Liver (tissue), 8 donors: ENCODE measurements at regions not wholly inside any gene's neighbourhood (a gene's known extent, or its start where the extent isn't known, plus 50 kb on each side); places are given as distances from the start of the nearest gene placed in this dataset.

ENCODE experiments used
- DNase-seq: peaks from one replicate; pipeline ENCODE4 v3.0.0-alpha.2; 2017; ENCODE audit warnings: low spot score
- H3K27ac ChIP-seq, 2 donors: one replicate each; pipeline ENCODE4 v1.7.0; 2013; ENCODE audit warnings: inconsistent platforms in 2 of 2, low read length in 2 of 2, control low read depth in 1 of 2, low read depth in 1 of 2, mild to moderate bottlenecking in 1 of 2
- H3K27me3 ChIP-seq, 4 donors: one replicate each; pipeline versions ENCODE4 v1.6.1 to v1.7.0; 2013; ENCODE audit warnings: low read length in 3 of 4, inconsistent platforms in 1 of 4, mild to moderate bottlenecking in 1 of 4, moderate library complexity in 1 of 4; ENCODE audit not compliant: control insufficient read depth in 4 of 4, insufficient read depth in 4 of 4
- H3K36me3 ChIP-seq, 4 donors: one replicate each; pipeline versions ENCODE4 v1.6.1 to v1.7.0; 2013; ENCODE audit warnings: low read length in 3 of 4, mild to moderate bottlenecking in 3 of 4, low read depth in 1 of 4, moderate library complexity in 1 of 4; ENCODE audit not compliant: control insufficient read depth in 4 of 4, insufficient read depth in 3 of 4
- H3K4me1 ChIP-seq, 4 donors: one replicate each; pipeline versions ENCODE4 v1.6.1 to v1.7.0; 2013; ENCODE audit warnings: low read length in 3 of 4, mild to moderate bottlenecking in 3 of 4, moderate library complexity in 1 of 4; ENCODE audit not compliant: control insufficient read depth in 4 of 4, insufficient read depth in 4 of 4
- H3K4me3 ChIP-seq, 3 donors: one replicate each; pipeline versions ENCODE4 v1.6.1 to v1.7.0; 2013; ENCODE audit warnings: low read length in 3 of 3, control low read depth in 1 of 3, low read depth in 1 of 3, mild to moderate bottlenecking in 1 of 3
- H3K9ac ChIP-seq, 2 donors: one replicate each; pipeline ENCODE4 v1.7.0; 2013; ENCODE audit warnings: low read length in 2 of 2, mild to moderate bottlenecking in 2 of 2, moderate library complexity in 2 of 2, control low read depth in 1 of 2, low read depth in 1 of 2
- H3K9me3 ChIP-seq, 4 donors: one replicate each; pipeline versions ENCODE4 v1.6.1 to v1.7.0; 2013; ENCODE audit warnings: low read length in 3 of 4; ENCODE audit not compliant: control insufficient read depth in 4 of 4
- ATF3 ChIP-seq: IDR thresholded peaks from 2 replicates; pipeline ENCODE4 v1.6.1; 2016; ENCODE audit warnings: antibody characterized with exemption
- CTCF ChIP-seq: fragments of 150-350 bp; IDR thresholded peaks from 2 replicates; pipeline ENCODE4 v1.5.1; 2017; ENCODE audit warnings: improper control_type of control experiment, low read depth, low read length; ENCODE audit not compliant: missing input control
- EGR1 ChIP-seq, 2 donors: IDR thresholded peaks; 2 replicates each; pipeline ENCODE4 v1.6.1; 2016 to 2018; ENCODE audit warnings: antibody characterized with exemption in 2 of 2, low read depth in 2 of 2
- FOXA1 ChIP-seq: IDR thresholded peaks from 2 replicates; pipeline ENCODE4 v1.6.1; 2016; ENCODE audit warnings: antibody characterized with exemption
- FOXA2 ChIP-seq: IDR thresholded peaks from 2 replicates; pipeline ENCODE4 v1.6.1; 2016; ENCODE audit warnings: antibody characterized with exemption
- GABPA ChIP-seq, 2 donors: IDR thresholded peaks in 1 of 2; conservative IDR thresholded peaks in 1 of 2; 2 replicates each; pipeline ENCODE4 v1.6.1; 2016; ENCODE audit warnings: antibody characterized with exemption in 2 of 2, mild to moderate bottlenecking in 1 of 2, moderate library complexity in 1 of 2
- HNF4A ChIP-seq, 2 donors: conservative IDR thresholded peaks; 2 replicates each; pipeline ENCODE4 v1.6.1; 2016; ENCODE audit warnings: antibody characterized with exemption in 2 of 2, mild to moderate bottlenecking in 2 of 2
- HNF4G ChIP-seq: IDR thresholded peaks from 2 replicates; pipeline ENCODE4 v1.6.1; 2016; ENCODE audit warnings: antibody characterized with exemption
- JUND ChIP-seq, 2 donors: IDR thresholded peaks; 2 replicates each; pipeline ENCODE4 v1.6.1; 2016; ENCODE audit warnings: antibody characterized with exemption in 2 of 2
- MAX ChIP-seq: IDR thresholded peaks from 2 replicates; pipeline ENCODE4 v1.6.1; 2016; ENCODE audit warnings: antibody characterized with exemption
- NR2F2 ChIP-seq: IDR thresholded peaks from 2 replicates; pipeline ENCODE4 v1.6.1; 2016; ENCODE audit warnings: antibody characterized with exemption
- RAD21 ChIP-seq, 2 donors: IDR thresholded peaks; 2 replicates each; pipeline ENCODE4 v1.6.1; 2016; ENCODE audit warnings: antibody characterized with exemption in 2 of 2, mild to moderate bottlenecking in 2 of 2
- RXRA ChIP-seq, 2 donors: IDR thresholded peaks; 2 replicates each; pipeline ENCODE4 v1.6.1; 2017 to 2018; ENCODE audit warnings: antibody characterized with exemption in 2 of 2, mild to moderate bottlenecking in 1 of 2
- SP1 ChIP-seq: IDR thresholded peaks from 2 replicates; pipeline ENCODE4 v1.6.1; 2018; ENCODE audit warnings: antibody characterized with exemption, mild to moderate bottlenecking
- TAF1 ChIP-seq: conservative IDR thresholded peaks from 2 replicates; pipeline ENCODE4 v1.6.1; 2016; ENCODE audit warnings: antibody characterized with exemption, mild to moderate bottlenecking
- YY1 ChIP-seq: IDR thresholded peaks from 2 replicates; pipeline ENCODE4 v1.6.1; 2016; ENCODE audit warnings: antibody characterized with exemption, mild to moderate bottlenecking
- ZBTB33 ChIP-seq: IDR thresholded peaks from 2 replicates; pipeline ENCODE4 v1.6.1; 2016; ENCODE audit warnings: antibody characterized with exemption
- WGBS: extraction: QIAGEN DNeasy Blood & Tissue Kit; methylation state at CpG from one replicate; pipeline ENCODE4 v1.1.7; 2013; 5-methylcytosine and 5-hydroxymethylcytosine counted together
- TF ChIP-seq, protein P1 (sequence below): IDR thresholded peaks from 2 replicates; pipeline ENCODE4 v1.6.1; 2016; ENCODE audit warnings: antibody characterized with exemption, mild to moderate bottlenecking
- donor health status: healthy.
- donor health status: healthy.
- donor health status: healthy.
- donor health status: healthy.
- donor health status: healthy.

- TF ChIP-seq, protein P1, sequence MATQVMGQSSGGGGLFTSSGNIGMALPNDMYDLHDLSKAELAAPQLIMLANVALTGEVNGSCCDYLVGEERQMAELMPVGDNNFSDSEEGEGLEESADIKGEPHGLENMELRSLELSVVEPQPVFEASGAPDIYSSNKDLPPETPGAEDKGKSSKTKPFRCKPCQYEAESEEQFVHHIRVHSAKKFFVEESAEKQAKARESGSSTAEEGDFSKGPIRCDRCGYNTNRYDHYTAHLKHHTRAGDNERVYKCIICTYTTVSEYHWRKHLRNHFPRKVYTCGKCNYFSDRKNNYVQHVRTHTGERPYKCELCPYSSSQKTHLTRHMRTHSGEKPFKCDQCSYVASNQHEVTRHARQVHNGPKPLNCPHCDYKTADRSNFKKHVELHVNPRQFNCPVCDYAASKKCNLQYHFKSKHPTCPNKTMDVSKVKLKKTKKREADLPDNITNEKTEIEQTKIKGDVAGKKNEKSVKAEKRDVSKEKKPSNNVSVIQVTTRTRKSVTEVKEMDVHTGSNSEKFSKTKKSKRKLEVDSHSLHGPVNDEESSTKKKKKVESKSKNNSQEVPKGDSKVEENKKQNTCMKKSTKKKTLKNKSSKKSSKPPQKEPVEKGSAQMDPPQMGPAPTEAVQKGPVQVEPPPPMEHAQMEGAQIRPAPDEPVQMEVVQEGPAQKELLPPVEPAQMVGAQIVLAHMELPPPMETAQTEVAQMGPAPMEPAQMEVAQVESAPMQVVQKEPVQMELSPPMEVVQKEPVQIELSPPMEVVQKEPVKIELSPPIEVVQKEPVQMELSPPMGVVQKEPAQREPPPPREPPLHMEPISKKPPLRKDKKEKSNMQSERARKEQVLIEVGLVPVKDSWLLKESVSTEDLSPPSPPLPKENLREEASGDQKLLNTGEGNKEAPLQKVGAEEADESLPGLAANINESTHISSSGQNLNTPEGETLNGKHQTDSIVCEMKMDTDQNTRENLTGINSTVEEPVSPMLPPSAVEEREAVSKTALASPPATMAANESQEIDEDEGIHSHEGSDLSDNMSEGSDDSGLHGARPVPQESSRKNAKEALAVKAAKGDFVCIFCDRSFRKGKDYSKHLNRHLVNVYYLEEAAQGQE: no peak
These were observed 86.9 kb upstream of the SHISA3 start (continued) for GRCh38 chr4:42310358-42310757.

- TF ChIP-seq HNF4G (no peak), FOXA1 (no peak), ZBTB33 (no peak)
- no peaks in the 10 kb centered on the region for H3K36me3 ChIP-seq
- no peak overlapping the region for H3K27ac ChIP-seq
- no peak overlapping the region for H3K4me3 ChIP-seq
- no peaks in the 10 kb centered on the region for H3K27me3 ChIP-seq
- WGBS: 91% methylated on average over 5 of the region's 5 CpGs
- no peak overlapping the region for H3K9ac ChIP-seq
- H3K4me1 ChIP-seq: no peaks in the 10 kb centered on the region
- H3K9me3 ChIP-seq: peaks cover 0 to 6% (median 0%) of the 10 kb centered on the region in 4 donors
- DNase-seq: no peak
These were observed 86.5 kb upstream of the SHISA3 start for GRCh38 chr4:42310806-42311205.

- no peak for TF ChIP-seq HNF4G
- no peak for TF ChIP-seq CTCF
- TF ChIP-seq, protein P1: no peak
- TF ChIP-seq JUND (IDR thresholded peaks at IDR 0.05): no peak
- TF ChIP-seq NR2F2: no peak
- no peak for TF ChIP-seq MAX
- no peak for TF ChIP-seq ZBTB33
- TF ChIP-seq ATF3: no peak
- TF ChIP-seq TAF1: no peak
- no peak for TF ChIP-seq EGR1 (IDR thresholded peaks at IDR 0.05; ENCODE audit: low read depth in 2 of 2)
- TF ChIP-seq FOXA1: no peak
- TF ChIP-seq FOXA2: no peak
- TF ChIP-seq RAD21 (IDR thresholded peaks at IDR 0.05): no peak
- TF ChIP-seq RXRA (IDR thresholded peaks at IDR 0.05): no peak
- no peak for TF ChIP-seq HNF4A (conservative IDR thresholded peaks at IDR 0.05)
- no peak for TF ChIP-seq GABPA (IDR thresholded peaks at IDR 0.05 in 1 of 2, conservative IDR thresholded peaks at IDR 0.05 in 1 of 2)
- TF ChIP-seq SP1: no peak
- no peak for TF ChIP-seq YY1
- 65% methylated on average over 3 of the region's 3 CpGs for WGBS
- no peaks in the 10 kb centered on the region for H3K27me3 ChIP-seq
- H3K4me3 ChIP-seq: no peak overlapping the region
- H3K9ac ChIP-seq: no peak overlapping the region
- H3K4me1 ChIP-seq: no peaks in the 10 kb centered on the region
- no peaks in the 10 kb centered on the region for H3K36me3 ChIP-seq
- H3K27ac ChIP-seq: no peak overlapping the region
- H3K9me3 ChIP-seq: peaks cover 0 to 6% (median 0%) of the 10 kb centered on the region in 4 donors
- no peak for DNase-seq
These were observed 85.7 kb upstream of the SHISA3 start for GRCh38 chr4:42311591-42311990.
